ENCODE measurements at regions not wholly inside any gene's neighbourhood (a gene's known extent, or its start where the extent isn't known, plus 50 kb on each side); places are given as distances from the start of the nearest gene placed in this dataset.

- Histone ChIP-seq H3K4me1 (replicated peaks in 1 of 4; ENCODE audit: control insufficient read depth in 3 of 4, insufficient read depth in 4 of 4, low read length in 3 of 4) (no peaks in the 10 kb centered on the region; a peak in 1 of 7 replicates), H3K4me3 (ENCODE audit: extremely low read depth in 1 of 4, insufficient read depth in 2 of 4, low read depth in 3 of 4, low read length in 4 of 4) (no peak overlapping the region), H2BK120ac (replicated peaks; ENCODE audit: low read depth, low read length) (no peak overlapping the region), H2BK12ac (ENCODE audit: low read depth, low read length) (no peak overlapping the region), H3K79me1 (ENCODE audit: low read depth, low read length) (no peaks in the 10 kb centered on the region), H2BK20ac (ENCODE audit: low read length) (no peak overlapping the region), H2BK15ac (ENCODE audit: low read length) (no peak overlapping the region), H3K14ac (ENCODE audit: insufficient read length) (no peak overlapping the region), H3K36me3 (ENCODE audit: control insufficient read depth in 2 of 4, insufficient read depth in 4 of 4, low read length in 3 of 4) (no peaks in the 10 kb centered on the region), H2AFZ (ENCODE audit: low read length) (no peak overlapping the region), H4K20me1 (replicated peaks in 1 of 2; ENCODE audit: control insufficient read depth in 1 of 2, insufficient read depth in 2 of 2, low read length in 2 of 2) (no peaks in the 10 kb centered on the region), H3K4me2 (ENCODE audit: insufficient read depth in 1 of 2, low read depth in 2 of 2, low read length in 2 of 2) (no peak overlapping the region), H3K9ac (replicated peaks in 1 of 4; ENCODE audit: extremely low read depth in 1 of 4, low read depth in 3 of 4, low read length in 3 of 4) (no peak overlapping the region), H4K8ac (ENCODE audit: extremely low read depth, insufficient read depth, low read length) (no peak overlapping the region), H2BK5ac (ENCODE audit: low read depth, low read length) (no peak overlapping the region), H3K4ac (replicated peaks; ENCODE audit: insufficient read length, low read depth, low read length) (no peak overlapping the region), H4K91ac (replicated peaks; ENCODE audit: insufficient read length, low read length) (no peak overlapping the region), H3K9me3 (ENCODE audit: insufficient read depth in 2 of 2, low read depth in 1 of 2, low read length in 1 of 2) (peaks cover 0 to 7% of the 10 kb centered on the region in 2 experiments; a peak in 2 of 4 replicates), H3K23me2 (ENCODE audit: low read depth, low read length) (no peaks in the 10 kb centered on the region), H3K23ac (ENCODE audit: insufficient read length) (no peak overlapping the region), H3K27me3 (replicated peaks in 1 of 4; ENCODE audit: control insufficient read depth in 3 of 4, extremely low read depth in 1 of 4, insufficient read depth in 3 of 4, low read length in 3 of 4) (no peaks in the 10 kb centered on the region), H3K79me2 (ENCODE audit: control insufficient read depth in 1 of 2, insufficient read depth in 2 of 2, low read length in 2 of 2) (no peaks in the 10 kb centered on the region), H3K18ac (ENCODE audit: extremely low read depth, low read length) (no peak overlapping the region), H3K56ac (replicated peaks; ENCODE audit: insufficient read length, low read depth, low read length) (no peak overlapping the region), H3K27ac (ENCODE audit: low read depth, low read length) (no peak overlapping the region), H4K5ac (ENCODE audit: insufficient read length, low read depth, low read length) (no peak overlapping the region), H2AK5ac (ENCODE audit: low read depth, low read length) (no peak overlapping the region; the same call in 1 of the 2 replicates)
- FAIRE-seq (no peak), DNase-seq (ENCODE audit: low read depth in 1 of 2, low spot score in 2 of 2) (no peak)
- 83% methylated on average over 3 of the region's 3 CpGs; no CpG with 5 or more reads in 1 of the 2 experiments for WGBS, 2 experiments (ENCODE audit: extremely low coverage in 1 of 2, insufficient coverage in 1 of 2, insufficient read length in 1 of 2, insufficient replicate concordance in 2 of 2, low coverage in 1 of 2, low lambda C conversion rate in 2 of 2, missing lambda C conversion rate in 1 of 2)
- TF ChIP-seq CBX5 (IDR thresholded peaks at IDR 0.05; ENCODE audit: low read depth, low read length) = no peak
- no peak for TF ChIP-seq BRCA1 (IDR thresholded peaks at IDR 0.05; ENCODE audit: low read depth, low read length)
- no peak for TF ChIP-seq SP2 (IDR thresholded peaks at IDR 0.05; ENCODE audit: low read length)
- no peak for TF ChIP-seq POLR2AphosphoS5 (IDR thresholded peaks at IDR 0.05; ENCODE audit: low read depth, low read length)
- no peak for TF ChIP-seq BCL11A (IDR thresholded peaks at IDR 0.05; ENCODE audit: low read depth in 2 of 2, low read length in 2 of 2)
- no peak for TF ChIP-seq GABPA (IDR thresholded peaks at IDR 0.05; ENCODE audit: borderline replicate concordance, insufficient read depth, low read length)
- no peak for TF ChIP-seq HDAC2 (IDR thresholded peaks at IDR 0.05; ENCODE audit: borderline replicate concordance in 1 of 2, low read depth in 2 of 2, low read length in 2 of 2)
- ChIA-PET POLR2A (ENCODE audit: partially characterized antibody) (no interaction called here), CTCF (ENCODE audit: partially characterized antibody) (interaction anchor here (1.2 to 2.0 kb wide), 3 partner anchors 36 to 595 kb away, joined by 3 to 6 read pairs (median 5); no protein-coding TSS in a partner anchor)
Measured at GRCh38 chr2:79271456-79271855, 111.9 kb upstream of the REG3A start.

All from H1 (cell line).